GM12878 (cell line): ENCODE measurements at regions not wholly inside any gene's neighbourhood (a gene's known extent, or its start where the extent isn't known, plus 50 kb on each side); places are given as distances from the start of the nearest gene placed in this dataset.

Source experiments
- ATAC-seq: fragments of 200-7000 bp; cut with Tn5 transposase; 3 replicates; pipeline ENCODE4 v1.9.1; 2020; ENCODE audit warnings: mild to moderate bottlenecking, moderate library complexity
- BruUV-seq: library from RNA; stranded (reverse); fragments of 400-500 nt; replicated peaks from 2 replicates; lab custom pipeline; 2021; lab: Mats Ljungman, UMichigan
- CTCF ChIA-PET: fragments of 300-600 bp; sonication (Branson Sonifier 250); formaldehyde crosslinking; extraction: SDS; loops from one replicate; lab custom pipeline; 2021; ENCODE audit warnings: inconsistent platforms; lab: Yijun Ruan, JAX
- POLR2A ChIA-PET: fragments of 350-600 bp; formaldehyde crosslinking; extraction: SDS; loops from one replicate; lab custom pipeline; 2021; ENCODE audit warnings: inconsistent platforms; lab: Charles Lee
- RAD21 ChIA-PET: fragments of 300-600 bp; sonication (Branson Sonifier 250); formaldehyde crosslinking; loops from one replicate; lab custom pipeline; 2023; ENCODE audit warnings: antibody characterized with exemption; ENCODE audit not compliant: unreplicated experiment; lab: Charles Lee
- SMC1A ChIA-PET: fragments of 300-600 bp; sonication (Branson Sonifier 250); formaldehyde crosslinking; loops from one replicate; lab custom pipeline; 2023; ENCODE audit not compliant: unreplicated experiment, uncharacterized antibody; lab: Charles Lee
- DNase-seq: peaks from one replicate; pipeline ENCODE4 v3.0.0-alpha.2; 2011; ENCODE audit warnings: low read depth, low spot score
- FAIRE-seq: peaks from 3 replicates; lab custom pipeline; 2011; peaks lifted over from hg19 to GRCh38; lab: Jason Lieb, UNC
- H2AFZ ChIP-seq: 2 replicates; pipeline ENCODE4 v1.6.0; 2011; ENCODE audit warnings: low read depth, low read length, control low read depth; ENCODE audit not compliant: control insufficient read depth
- H3K27ac ChIP-seq: 2 replicates; pipeline ENCODE4 v1.5.1; 2011; ENCODE audit warnings: control low read depth; ENCODE audit not compliant: control insufficient read depth, insufficient read depth
- H3K27me3 ChIP-seq, 2 experiments: replicated peaks in 1 of 2; 2 replicates each; pipeline versions ENCODE4 v1.6.0 to v1.6.1; 2011; ENCODE audit warnings: low read length in 1 of 2; ENCODE audit not compliant: control insufficient read depth in 2 of 2, insufficient read depth in 2 of 2
- H3K36me3 ChIP-seq, 2 experiments: 2 replicates each; pipeline ENCODE4 v1.5.1; 2011; ENCODE audit warnings: low read length in 1 of 2; ENCODE audit not compliant: control insufficient read depth in 2 of 2, insufficient read depth in 2 of 2
- H3K4me1 ChIP-seq: 2 replicates; pipeline ENCODE4 v1.6.1; 2011; ENCODE audit warnings: mild to moderate bottlenecking, low read length, moderate library complexity, mixed read lengths; ENCODE audit not compliant: control insufficient read depth, insufficient read depth
- H3K4me2 ChIP-seq: 2 replicates; pipeline ENCODE4 v1.6.0; 2011; ENCODE audit warnings: control low read depth; ENCODE audit not compliant: control insufficient read depth, insufficient read depth
- H3K4me3 ChIP-seq: fragments of 200-600 bp; sonication (generic); 2 replicates; pipeline ENCODE4 v1.5.1; 2016
- H3K79me2 ChIP-seq: 2 replicates; pipeline ENCODE4 v1.6.0; 2011; ENCODE audit warnings: low read length; ENCODE audit not compliant: control insufficient read depth, insufficient read depth
- H3K9ac ChIP-seq: 2 replicates; pipeline ENCODE4 v1.8.0; 2011; ENCODE audit warnings: low read length, control low read depth, mixed read lengths; ENCODE audit not compliant: control insufficient read depth, insufficient read depth
- H3K9me3 ChIP-seq: replicated peaks from 3 replicates; pipeline ENCODE4 v1.5.1; 2011; ENCODE audit warnings: mild to moderate bottlenecking, low read length; ENCODE audit not compliant: control insufficient read depth, insufficient read depth
- H4K20me1 ChIP-seq: 2 replicates; pipeline ENCODE4 v1.6.0; 2011; ENCODE audit not compliant: control insufficient read depth, insufficient read depth
- ASH2L ChIP-seq: fragments of 300-600, 200-600 bp; sonication (generic); IDR thresholded peaks from 2 replicates; pipeline ENCODE4 v1.6.1; 2017; ENCODE audit warnings: low read depth, mild to moderate bottlenecking, borderline replicate concordance
- DPF2 ChIP-seq: fragments of 450-650 bp; IDR thresholded peaks from 2 replicates; pipeline ENCODE4 v1.6.1; 2017; ENCODE audit warnings: mild to moderate bottlenecking
- MYC ChIP-seq: IDR thresholded peaks from 2 replicates; pipeline ENCODE4 v1.6.1; 2011; ENCODE audit warnings: mild to moderate bottlenecking, low read length, moderate library complexity, inconsistent platforms; ENCODE audit not compliant: insufficient read depth, insufficient replicate concordance, insufficient read length, severe bottlenecking
- NR2F1 ChIP-seq: fragments of 450-650 bp; conservative IDR thresholded peaks from 2 replicates; pipeline ENCODE4 v1.6.1; 2017; ENCODE audit warnings: mild to moderate bottlenecking
- POLR2AphosphoS2 ChIP-seq: IDR thresholded peaks from 2 replicates; pipeline ENCODE4 v1.6.1; 2011; ENCODE audit warnings: low read depth, mild to moderate bottlenecking, low read length, improper control_type of control experiment, moderate library complexity
- SIX5 ChIP-seq: IDR thresholded peaks from 2 replicates; pipeline ENCODE4 v1.6.1; 2011; ENCODE audit warnings: mild to moderate bottlenecking, low read depth, low read length, moderate library complexity; ENCODE audit not compliant: severe bottlenecking
- SUZ12 ChIP-seq: fragments of 200-600 bp; sonication (generic); IDR thresholded peaks from one replicate; pipeline ENCODE4 v1.6.1; 2018; ENCODE audit warnings: antibody characterized with exemption, mild to moderate bottlenecking; ENCODE audit not compliant: unreplicated experiment
- TAF1 ChIP-seq: IDR thresholded peaks from 2 replicates; pipeline ENCODE4 v1.6.1; 2011; ENCODE audit warnings: mild to moderate bottlenecking, low read depth, low read length, borderline replicate concordance
- TARDBP ChIP-seq: IDR thresholded peaks from 2 replicates; pipeline ENCODE4 v1.6.1; 2016; ENCODE audit warnings: borderline replicate concordance
- ZSCAN29 ChIP-seq: fragments of 450-650 bp; IDR thresholded peaks from 2 replicates; pipeline ENCODE4 v1.6.1; 2017; ENCODE audit warnings: mild to moderate bottlenecking, moderate library complexity
- WGBS: methylation state at CpG from one replicate; pipeline ENCODE4 v1.1.6; 2016; ENCODE audit warnings: low lambda C conversion rate; ENCODE audit not compliant: insufficient replicate concordance, insufficient coverage; ENCODE audit errors: missing lambda C conversion rate; 5-methylcytosine and 5-hydroxymethylcytosine counted together
- in situ Hi-C: fragments of 300-500 bp; cut with MboI; formaldehyde crosslinking; loops from 9 replicates; pipeline ENCODE4 v1.14.3; 2018; ENCODE audit warnings: mixed read lengths
- intact Hi-C: fragments of 100-400 bp; cut with micrococcal nuclease; formaldehyde crosslinking; loops from one replicate; pipeline ENCODE4 v1.14.2; 2022; ENCODE audit not compliant: unreplicated experiment
- TF ChIP-seq, protein P1 (sequence below): IDR thresholded peaks from 2 replicates; pipeline ENCODE4 v1.6.1; 2011; ENCODE audit warnings: mild to moderate bottlenecking, low read depth, low read length, moderate library complexity; ENCODE audit not compliant: insufficient replicate concordance
- TF ChIP-seq, protein P2 (sequence below): fragments of 450-650 bp; IDR thresholded peaks from 2 replicates; pipeline ENCODE4 v1.6.1; 2017; ENCODE audit warnings: mild to moderate bottlenecking, moderate library complexity

DNA sequence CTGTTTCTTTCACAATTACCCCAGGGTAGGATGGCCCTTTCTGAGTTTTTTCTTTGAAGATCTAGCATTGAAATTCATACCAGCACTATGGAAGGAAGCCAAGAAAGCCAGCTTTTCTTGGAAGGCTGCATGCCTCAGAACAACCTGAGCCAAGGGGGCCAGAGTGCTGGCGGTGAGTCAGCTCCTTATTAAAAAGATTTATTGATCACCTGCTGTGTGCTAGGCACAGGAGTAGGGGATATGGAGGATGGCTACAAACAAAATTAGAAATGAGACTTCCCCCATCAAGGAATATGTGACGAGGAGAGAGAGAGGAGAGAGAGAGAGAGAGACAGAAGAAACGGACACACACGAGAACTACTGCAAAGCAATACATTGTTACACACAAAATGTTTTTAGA, 184.6 kb upstream of the PUM3 start:
- DNase-seq (no peak), ATAC-seq (no peak), FAIRE-seq (no peak)
- Histone ChIP-seq H3K36me3 (no peaks in the 10 kb centered on the region), H3K4me3 (no peak overlapping the region), H3K4me1 (no peaks in the 10 kb centered on the region), H4K20me1 (no peaks in the 10 kb centered on the region), H2AFZ (no peak overlapping the region), H3K4me2 (no peak overlapping the region), H3K79me2 (no peaks in the 10 kb centered on the region), H3K9ac (no peak overlapping the region), H3K9me3 (no peaks in the 10 kb centered on the region), H3K27ac (no peak overlapping the region), H3K27me3 (peaks cover 0 to 2% of the 10 kb centered on the region in 2 experiments)
- ChIA-PET POLR2A (no interaction called here), SMC1A (no interaction called here), CTCF (no interaction called here), RAD21 (no interaction called here)
- 7% methylated on average over 4 of the region's 4 CpGs for WGBS
- TF ChIP-seq ZSCAN29: no peak
- TF ChIP-seq TARDBP: no peak
- no peak for TF ChIP-seq SIX5
- TF ChIP-seq ASH2L: no peak
- TF ChIP-seq MYC: no peak
- TF ChIP-seq, protein P1, sequence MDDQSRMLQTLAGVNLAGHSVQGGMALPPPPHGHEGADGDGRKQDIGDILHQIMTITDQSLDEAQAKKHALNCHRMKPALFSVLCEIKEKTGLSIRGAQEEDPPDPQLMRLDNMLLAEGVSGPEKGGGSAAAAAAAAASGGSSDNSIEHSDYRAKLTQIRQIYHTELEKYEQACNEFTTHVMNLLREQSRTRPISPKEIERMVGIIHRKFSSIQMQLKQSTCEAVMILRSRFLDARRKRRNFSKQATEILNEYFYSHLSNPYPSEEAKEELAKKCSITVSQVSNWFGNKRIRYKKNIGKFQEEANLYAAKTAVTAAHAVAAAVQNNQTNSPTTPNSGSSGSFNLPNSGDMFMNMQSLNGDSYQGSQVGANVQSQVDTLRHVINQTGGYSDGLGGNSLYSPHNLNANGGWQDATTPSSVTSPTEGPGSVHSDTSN: no peak
- no peak for TF ChIP-seq POLR2AphosphoS2
- TF ChIP-seq SUZ12: no peak
- no peak for TF ChIP-seq TAF1
- TF ChIP-seq, protein P2, sequence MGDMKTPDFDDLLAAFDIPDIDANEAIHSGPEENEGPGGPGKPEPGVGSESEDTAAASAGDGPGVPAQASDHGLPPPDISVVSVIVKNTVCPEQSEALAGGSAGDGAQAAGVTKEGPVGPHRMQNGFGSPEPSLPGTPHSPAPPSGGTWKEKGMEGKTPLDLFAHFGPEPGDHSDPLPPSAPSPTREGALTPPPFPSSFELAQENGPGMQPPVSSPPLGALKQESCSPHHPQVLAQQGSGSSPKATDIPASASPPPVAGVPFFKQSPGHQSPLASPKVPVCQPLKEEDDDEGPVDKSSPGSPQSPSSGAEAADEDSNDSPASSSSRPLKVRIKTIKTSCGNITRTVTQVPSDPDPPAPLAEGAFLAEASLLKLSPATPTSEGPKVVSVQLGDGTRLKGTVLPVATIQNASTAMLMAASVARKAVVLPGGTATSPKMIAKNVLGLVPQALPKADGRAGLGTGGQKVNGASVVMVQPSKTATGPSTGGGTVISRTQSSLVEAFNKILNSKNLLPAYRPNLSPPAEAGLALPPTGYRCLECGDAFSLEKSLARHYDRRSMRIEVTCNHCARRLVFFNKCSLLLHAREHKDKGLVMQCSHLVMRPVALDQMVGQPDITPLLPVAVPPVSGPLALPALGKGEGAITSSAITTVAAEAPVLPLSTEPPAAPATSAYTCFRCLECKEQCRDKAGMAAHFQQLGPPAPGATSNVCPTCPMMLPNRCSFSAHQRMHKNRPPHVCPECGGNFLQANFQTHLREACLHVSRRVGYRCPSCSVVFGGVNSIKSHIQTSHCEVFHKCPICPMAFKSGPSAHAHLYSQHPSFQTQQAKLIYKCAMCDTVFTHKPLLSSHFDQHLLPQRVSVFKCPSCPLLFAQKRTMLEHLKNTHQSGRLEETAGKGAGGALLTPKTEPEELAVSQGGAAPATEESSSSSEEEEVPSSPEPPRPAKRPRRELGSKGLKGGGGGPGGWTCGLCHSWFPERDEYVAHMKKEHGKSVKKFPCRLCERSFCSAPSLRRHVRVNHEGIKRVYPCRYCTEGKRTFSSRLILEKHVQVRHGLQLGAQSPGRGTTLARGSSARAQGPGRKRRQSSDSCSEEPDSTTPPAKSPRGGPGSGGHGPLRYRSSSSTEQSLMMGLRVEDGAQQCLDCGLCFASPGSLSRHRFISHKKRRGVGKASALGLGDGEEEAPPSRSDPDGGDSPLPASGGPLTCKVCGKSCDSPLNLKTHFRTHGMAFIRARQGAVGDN: no peak
- no peak for TF ChIP-seq NR2F1
- TF ChIP-seq DPF2: no peak
- in situ Hi-C loops: no loop called here
- BruUV-seq: no TSS peak
- intact Hi-C loops: no loop called here
